GM12878 (cell line): ENCODE measurements at regions not wholly inside any gene's neighbourhood (a gene's known extent, or its start where the extent isn't known, plus 50 kb on each side); places are given as distances from the start of the nearest gene placed in this dataset.

Experiments used
- CTCF ChIP-seq, 3 experiments: IDR thresholded peaks in 2 of 3; conservative IDR thresholded peaks in 1 of 3; 2 replicates each; pipeline ENCODE4 v1.5.1; 2011; ENCODE audit warnings: low read depth in 3 of 3, low read length in 3 of 3, mild to moderate bottlenecking in 3 of 3, control low read depth in 2 of 3, moderate library complexity in 2 of 3, inconsistent platforms in 1 of 3, mixed read lengths in 1 of 3; ENCODE audit not compliant: control insufficient read depth in 2 of 3, insufficient read depth in 1 of 3; ENCODE audit errors: extremely low read depth in 1 of 3
- RELA ChIP-seq: fragments of 450-650 bp; IDR thresholded peaks from 2 replicates; pipeline ENCODE4 v1.8.0; 2014; ENCODE audit warnings: borderline replicate concordance; ENCODE audit not compliant: partially characterized antibody
- USF2 ChIP-seq: IDR thresholded peaks from 2 replicates; pipeline ENCODE4 v1.6.1; 2011; ENCODE audit warnings: low read depth, low read length, improper control_type of control experiment, borderline replicate concordance
- ZZZ3 ChIP-seq: IDR thresholded peaks from 2 replicates; pipeline ENCODE4 v1.6.1; 2011; ENCODE audit warnings: low read depth; ENCODE audit not compliant: control insufficient read depth, insufficient read length

DNA sequence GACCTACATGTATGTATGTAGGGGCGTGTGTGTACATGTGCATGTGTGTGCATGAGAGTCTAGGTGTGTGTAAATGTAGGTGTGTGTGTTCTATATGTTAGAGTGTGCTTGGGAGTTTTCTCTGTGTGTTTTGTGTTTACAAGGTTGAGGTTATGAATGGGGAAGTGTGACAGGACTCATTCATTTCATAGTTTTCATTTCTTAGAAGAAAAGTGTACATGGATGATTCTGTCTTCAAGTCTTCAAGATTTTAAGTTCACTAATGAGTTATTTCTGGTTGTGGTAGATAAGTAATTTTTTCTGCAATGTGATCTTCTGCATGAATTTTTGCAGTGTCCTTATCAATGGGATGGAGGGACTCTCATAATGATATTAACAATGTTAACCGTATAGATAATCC lies 118.2 kb upstream of the SLC10A2 start:
- TF ChIP-seq USF2 (no peak), ZZZ3 (no peak), RELA (no peak), CTCF (IDR thresholded peaks at IDR 0.05 in 2 of 3, conservative IDR thresholded peaks at IDR 0.05 in 1 of 3; ENCODE audit: control insufficient read depth in 2 of 3, extremely low read depth in 1 of 3, insufficient read depth in 1 of 3, low read depth in 3 of 3, low read length in 3 of 3) (no peak)
